ENCODE measurements at regions not wholly inside any gene's neighbourhood (a gene's known extent, or its start where the extent isn't known, plus 50 kb on each side); places are given as distances from the start of the nearest gene placed in this dataset.

GRCh38 chr14:104235686-104236085, 97.3 kb downstream of the KIF26A start:
- no peaks in the 10 kb centered on the region for H4K20me1 ChIP-seq (replicated peaks; ENCODE audit: insufficient read depth)
- Mint-ChIP-seq H3K9me3 (no peaks in the 10 kb centered on the region; the same call in 1 of the 3 replicates), H3K27ac (no peak overlapping the region), H3K36me3 (ENCODE audit: low read depth) (peaks cover 30% of the 10 kb centered on the region), H3K4me3 (no peak overlapping the region), H3K4me1 (peaks cover 7% of the 10 kb centered on the region), H3K27me3 (ENCODE audit: insufficient read depth, low read depth, poor library complexity) (peaks cover 8% of the 10 kb centered on the region)
- no peak overlapping the region for H3K4me3 ChIP-seq
- DNase-seq (ENCODE audit: low spot score) (no peak), ATAC-seq (no peak)
- H3K4me2 ChIP-seq = no peak overlapping the region
- H3K36me3 ChIP-seq (ENCODE audit: insufficient read depth) = no peaks in the 10 kb centered on the region
- TF ChIP-seq, protein P1, sequence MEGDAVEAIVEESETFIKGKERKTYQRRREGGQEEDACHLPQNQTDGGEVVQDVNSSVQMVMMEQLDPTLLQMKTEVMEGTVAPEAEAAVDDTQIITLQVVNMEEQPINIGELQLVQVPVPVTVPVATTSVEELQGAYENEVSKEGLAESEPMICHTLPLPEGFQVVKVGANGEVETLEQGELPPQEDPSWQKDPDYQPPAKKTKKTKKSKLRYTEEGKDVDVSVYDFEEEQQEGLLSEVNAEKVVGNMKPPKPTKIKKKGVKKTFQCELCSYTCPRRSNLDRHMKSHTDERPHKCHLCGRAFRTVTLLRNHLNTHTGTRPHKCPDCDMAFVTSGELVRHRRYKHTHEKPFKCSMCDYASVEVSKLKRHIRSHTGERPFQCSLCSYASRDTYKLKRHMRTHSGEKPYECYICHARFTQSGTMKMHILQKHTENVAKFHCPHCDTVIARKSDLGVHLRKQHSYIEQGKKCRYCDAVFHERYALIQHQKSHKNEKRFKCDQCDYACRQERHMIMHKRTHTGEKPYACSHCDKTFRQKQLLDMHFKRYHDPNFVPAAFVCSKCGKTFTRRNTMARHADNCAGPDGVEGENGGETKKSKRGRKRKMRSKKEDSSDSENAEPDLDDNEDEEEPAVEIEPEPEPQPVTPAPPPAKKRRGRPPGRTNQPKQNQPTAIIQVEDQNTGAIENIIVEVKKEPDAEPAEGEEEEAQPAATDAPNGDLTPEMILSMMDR (conservative IDR thresholded peaks at IDR 0.05; ENCODE audit: low read depth in 2 of 2) = no peak
- TF ChIP-seq ZNF331 (CRISPR knock-in tag; IDR thresholded peaks at IDR 0.05; ENCODE audit: low read depth) (no peak), NANOG (IDR thresholded peaks at IDR 0.05; ENCODE audit: borderline replicate concordance) (no peak), CREB1 (CRISPR knock-in tag; IDR thresholded peaks at IDR 0.05; ENCODE audit: low read depth) (no peak), JUNB (IDR thresholded peaks at IDR 0.05; ENCODE audit: unreplicated experiment) (no peak), POLR2AphosphoS5 (IDR thresholded peaks at IDR 0.05; ENCODE audit: low read depth) (no peak), EZH2 (IDR thresholded peaks at IDR 0.05; ENCODE audit: low read depth, unreplicated experiment) (no peak), ZNF114 (CRISPR knock-in tag; IDR thresholded peaks at IDR 0.05) (no peak), STAT1 (IDR thresholded peaks at IDR 0.05; ENCODE audit: unreplicated experiment) (no peak), EZH2phosphoT487 (IDR thresholded peaks at IDR 0.05; ENCODE audit: unreplicated experiment) (no peak), REST (IDR thresholded peaks at IDR 0.05; ENCODE audit: unreplicated experiment) (no peak)
- TF ChIP-seq, protein P2, sequence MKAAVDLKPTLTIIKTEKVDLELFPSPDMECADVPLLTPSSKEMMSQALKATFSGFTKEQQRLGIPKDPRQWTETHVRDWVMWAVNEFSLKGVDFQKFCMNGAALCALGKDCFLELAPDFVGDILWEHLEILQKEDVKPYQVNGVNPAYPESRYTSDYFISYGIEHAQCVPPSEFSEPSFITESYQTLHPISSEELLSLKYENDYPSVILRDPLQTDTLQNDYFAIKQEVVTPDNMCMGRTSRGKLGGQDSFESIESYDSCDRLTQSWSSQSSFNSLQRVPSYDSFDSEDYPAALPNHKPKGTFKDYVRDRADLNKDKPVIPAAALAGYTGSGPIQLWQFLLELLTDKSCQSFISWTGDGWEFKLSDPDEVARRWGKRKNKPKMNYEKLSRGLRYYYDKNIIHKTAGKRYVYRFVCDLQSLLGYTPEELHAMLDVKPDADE (IDR thresholded peaks at IDR 0.05) = no peak
- TF ChIP-seq, protein P3, sequence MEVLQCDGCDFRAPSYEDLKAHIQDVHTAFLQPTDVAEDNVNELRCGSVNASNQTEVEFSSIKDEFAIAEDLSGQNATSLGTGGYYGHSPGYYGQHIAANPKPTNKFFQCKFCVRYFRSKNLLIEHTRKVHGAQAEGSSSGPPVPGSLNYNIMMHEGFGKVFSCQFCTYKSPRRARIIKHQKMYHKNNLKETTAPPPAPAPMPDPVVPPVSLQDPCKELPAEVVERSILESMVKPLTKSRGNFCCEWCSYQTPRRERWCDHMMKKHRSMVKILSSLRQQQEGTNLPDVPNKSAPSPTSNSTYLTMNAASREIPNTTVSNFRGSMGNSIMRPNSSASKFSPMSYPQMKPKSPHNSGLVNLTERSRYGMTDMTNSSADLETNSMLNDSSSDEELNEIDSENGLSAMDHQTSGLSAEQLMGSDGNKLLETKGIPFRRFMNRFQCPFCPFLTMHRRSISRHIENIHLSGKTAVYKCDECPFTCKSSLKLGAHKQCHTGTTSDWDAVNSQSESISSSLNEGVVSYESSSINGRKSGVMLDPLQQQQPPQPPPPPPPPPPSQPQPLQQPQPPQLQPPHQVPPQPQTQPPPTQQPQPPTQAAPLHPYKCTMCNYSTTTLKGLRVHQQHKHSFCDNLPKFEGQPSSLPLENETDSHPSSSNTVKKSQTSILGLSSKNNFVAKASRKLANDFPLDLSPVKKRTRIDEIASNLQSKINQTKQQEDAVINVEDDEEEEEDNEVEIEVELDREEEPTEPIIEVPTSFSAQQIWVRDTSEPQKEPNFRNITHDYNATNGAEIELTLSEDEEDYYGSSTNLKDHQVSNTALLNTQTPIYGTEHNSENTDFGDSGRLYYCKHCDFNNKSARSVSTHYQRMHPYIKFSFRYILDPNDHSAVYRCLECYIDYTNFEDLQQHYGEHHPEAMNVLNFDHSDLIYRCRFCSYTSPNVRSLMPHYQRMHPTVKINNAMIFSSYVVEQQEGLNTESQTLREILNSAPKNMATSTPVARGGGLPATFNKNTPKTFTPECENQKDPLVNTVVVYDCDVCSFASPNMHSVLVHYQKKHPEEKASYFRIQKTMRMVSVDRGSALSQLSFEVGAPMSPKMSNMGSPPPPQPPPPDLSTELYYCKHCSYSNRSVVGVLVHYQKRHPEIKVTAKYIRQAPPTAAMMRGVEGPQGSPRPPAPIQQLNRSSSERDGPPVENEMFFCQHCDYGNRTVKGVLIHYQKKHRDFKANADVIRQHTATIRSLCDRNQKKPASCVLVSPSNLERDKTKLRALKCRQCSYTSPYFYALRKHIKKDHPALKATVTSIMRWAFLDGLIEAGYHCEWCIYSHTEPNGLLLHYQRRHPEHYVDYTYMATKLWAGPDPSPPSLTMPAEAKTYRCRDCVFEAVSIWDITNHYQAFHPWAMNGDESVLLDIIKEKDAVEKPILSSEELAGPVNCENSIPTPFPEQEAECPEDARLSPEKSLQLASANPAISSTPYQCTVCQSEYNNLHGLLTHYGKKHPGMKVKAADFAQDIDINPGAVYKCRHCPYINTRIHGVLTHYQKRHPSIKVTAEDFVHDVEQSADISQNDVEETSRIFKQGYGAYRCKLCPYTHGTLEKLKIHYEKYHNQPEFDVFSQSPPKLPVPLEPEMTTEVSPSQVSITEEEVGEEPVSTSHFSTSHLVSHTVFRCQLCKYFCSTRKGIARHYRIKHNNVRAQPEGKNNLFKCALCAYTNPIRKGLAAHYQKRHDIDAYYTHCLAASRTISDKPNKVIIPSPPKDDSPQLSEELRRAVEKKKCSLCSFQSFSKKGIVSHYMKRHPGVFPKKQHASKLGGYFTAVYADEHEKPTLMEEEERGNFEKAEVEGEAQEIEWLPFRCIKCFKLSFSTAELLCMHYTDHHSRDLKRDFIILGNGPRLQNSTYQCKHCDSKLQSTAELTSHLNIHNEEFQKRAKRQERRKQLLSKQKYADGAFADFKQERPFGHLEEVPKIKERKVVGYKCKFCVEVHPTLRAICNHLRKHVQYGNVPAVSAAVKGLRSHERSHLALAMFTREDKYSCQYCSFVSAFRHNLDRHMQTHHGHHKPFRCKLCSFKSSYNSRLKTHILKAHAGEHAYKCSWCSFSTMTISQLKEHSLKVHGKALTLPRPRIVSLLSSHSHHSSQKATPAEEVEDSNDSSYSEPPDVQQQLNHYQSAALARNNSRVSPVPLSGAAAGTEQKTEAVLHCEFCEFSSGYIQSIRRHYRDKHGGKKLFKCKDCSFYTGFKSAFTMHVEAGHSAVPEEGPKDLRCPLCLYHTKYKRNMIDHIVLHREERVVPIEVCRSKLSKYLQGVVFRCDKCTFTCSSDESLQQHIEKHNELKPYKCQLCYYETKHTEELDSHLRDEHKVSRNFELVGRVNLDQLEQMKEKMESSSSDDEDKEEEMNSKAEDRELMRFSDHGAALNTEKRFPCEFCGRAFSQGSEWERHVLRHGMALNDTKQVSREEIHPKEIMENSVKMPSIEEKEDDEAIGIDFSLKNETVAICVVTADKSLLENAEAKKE (CRISPR knock-in tag; IDR thresholded peaks at IDR 0.05) = no peak
- no peaks in the 10 kb centered on the region for H3F3A ChIP-seq (replicated peaks; ENCODE audit: low read depth)
- H3K79me2 ChIP-seq (replicated peaks; ENCODE audit: insufficient read depth) = no peaks in the 10 kb centered on the region
- H3K9me2 ChIP-seq (ENCODE audit: insufficient read depth) = 0 out of 2 replicates have a peak, but pooled peaks cover 2% of the 10 kb centered on the region
- no peak overlapping the region for H2AFZ ChIP-seq
- no peaks in the 10 kb centered on the region; the same call in 1 of the 2 replicates for H3K4me1 ChIP-seq (ENCODE audit: insufficient read depth)
- H3K27me3 ChIP-seq (ENCODE audit: insufficient read depth) = no peaks in the 10 kb centered on the region
- no peak overlapping the region for H3K27ac ChIP-seq (ENCODE audit: low read depth)

Data from GM23338 (cell line).